T-cell (primary cell): ENCODE measurements at regions not wholly inside any gene's neighbourhood (a gene's known extent, or its start where the extent isn't known, plus 50 kb on each side); places are given as distances from the start of the nearest gene placed in this dataset.
A peak's percentile ranks its signal among the peaks of the same experiment; 100 is the strongest.
"Not testable (repeated sequence)": the region's sequence is repeated elsewhere in the genome, so short reads cannot be mapped to it uniquely, and the experiment has no call there.

ENCODE experiments used
- ATAC-seq, 4 experiments: fragments of 200-7000 bp in 3 of 4; fragments of 150-1000 bp in 1 of 4; cut with Tn5 transposase; replicated peaks in 1 of 4; 1 replicate in 3 of 4; 2 replicates in 1 of 4; pipeline ENCODE4 v1.10.0; 2021; ENCODE audit warnings: moderate library complexity in 3 of 4, mild to moderate bottlenecking in 2 of 4, moderate number of reproducible peaks in 1 of 4
- CTCF ChIA-PET, 2 donors: fragments of 300-600 bp; sonication (Branson Sonifier 250); formaldehyde crosslinking; loops; one replicate each; lab custom pipeline; 2022; ENCODE audit warnings: antibody characterized with exemption in 2 of 2; lab: Charles Lee
- POLR2A ChIA-PET, 2 donors: fragments of 300-600 bp; sonication (Branson Sonifier 250); formaldehyde crosslinking; loops; one replicate each; lab custom pipeline; 2022; ENCODE audit warnings: antibody characterized with exemption in 2 of 2; lab: Charles Lee
- DNase-seq, 35 experiments: peaks; one replicate each; pipeline versions ENCODE4 v3.0.0 to v3.0.0-alpha.2; 2013 to 2023
- H3K27ac ChIP-seq: one replicate; pipeline ENCODE4 v1.5.1; 2013; ENCODE audit warnings: low read length
- H3K27me3 ChIP-seq, 2 experiments: replicated peaks in 1 of 2; 1 replicate in 1 of 2; 2 replicates in 1 of 2; pipeline versions ENCODE4 v1.6.1 to v1.7.0; 2013; ENCODE audit warnings: low read length in 1 of 2, mixed read lengths in 1 of 2; ENCODE audit not compliant: control insufficient read depth in 2 of 2, insufficient read depth in 2 of 2; ENCODE audit errors: extremely low read depth in 1 of 2
- H3K36me3 ChIP-seq, 2 donors: 1 replicate in 1 of 2; 2 replicates in 1 of 2; pipeline versions ENCODE4 v1.6.1 to v1.7.0; 2013; ENCODE audit warnings: low read length in 1 of 2; ENCODE audit not compliant: control insufficient read depth in 2 of 2, insufficient read depth in 1 of 2; ENCODE audit errors: extremely low read depth in 1 of 2
- H3K4me1 ChIP-seq, 2 experiments: 1 replicate in 1 of 2; 2 replicates in 1 of 2; pipeline versions ENCODE4 v1.6.1 to v1.7.0; 2013; ENCODE audit warnings: low read length in 2 of 2, mixed read lengths in 1 of 2; ENCODE audit not compliant: insufficient read depth in 2 of 2, control insufficient read depth in 1 of 2; ENCODE audit errors: extremely low read depth in 1 of 2
- H3K4me3 ChIP-seq, 2 donors: 1 replicate in 1 of 2; 2 replicates in 1 of 2; pipeline versions ENCODE4 v1.5.1 to v1.7.0; 2013; ENCODE audit warnings: mild to moderate bottlenecking in 2 of 2, low read length in 1 of 2, moderate library complexity in 1 of 2; ENCODE audit not compliant: control insufficient read depth in 1 of 2; ENCODE audit errors: extremely low read depth in 1 of 2
- H3K9me3 ChIP-seq: 2 replicates; pipeline ENCODE4 v1.7.0; 2013
- H3K27ac Mint-ChIP-seq, 2 donors: one replicate each; pipeline ENCODE4 v1.8.0; 2020 to 2021; ENCODE audit warnings: mild to moderate bottlenecking in 2 of 2, mixed read lengths in 2 of 2
- H3K27me3 Mint-ChIP-seq, 2 donors: one replicate each; pipeline ENCODE4 v1.8.0; 2021 to 2022; ENCODE audit warnings: mixed read lengths in 2 of 2
- H3K36me3 Mint-ChIP-seq: one replicate; pipeline ENCODE4 v1.8.0; 2021; ENCODE audit warnings: mixed read lengths
- H3K4me1 Mint-ChIP-seq, 3 donors: one replicate each; pipeline ENCODE4 v1.8.0; 2020 to 2022; ENCODE audit warnings: mixed read lengths in 3 of 3, mild to moderate bottlenecking in 1 of 3
- H3K4me3 Mint-ChIP-seq, 3 donors: one replicate each; pipeline ENCODE4 v1.8.0; 2020 to 2022; ENCODE audit warnings: mild to moderate bottlenecking in 3 of 3, mixed read lengths in 3 of 3, moderate library complexity in 3 of 3
- H3K9me3 Mint-ChIP-seq, 3 donors: one replicate each; pipeline ENCODE4 v1.8.0; 2020 to 2022; ENCODE audit warnings: mixed read lengths in 3 of 3
- WGBS: methylation state at CpG from one replicate; pipeline ENCODE4 v1.1.5; 2013; ENCODE audit warnings: missing lambda C conversion rate; ENCODE audit not compliant: insufficient coverage; 5-methylcytosine and 5-hydroxymethylcytosine counted together

DNA sequence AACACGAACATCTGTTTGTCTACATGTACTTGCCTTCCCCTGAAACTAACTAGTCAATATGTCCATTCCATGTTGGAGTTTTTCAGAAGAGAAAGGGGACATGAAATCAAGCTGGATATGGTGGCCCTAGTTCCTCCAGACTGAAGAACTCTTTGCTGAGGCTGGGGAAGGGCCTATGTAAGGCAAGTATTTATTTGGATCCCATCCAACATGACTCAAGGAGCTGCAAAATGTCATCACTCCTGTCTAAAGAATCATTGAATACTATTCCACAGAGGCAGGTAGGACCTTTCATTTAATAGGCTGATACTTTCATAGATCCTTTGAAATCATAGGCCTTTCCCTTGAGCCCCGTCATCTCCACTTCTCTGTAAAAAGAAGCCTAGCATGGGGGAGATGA, 91.5 kb downstream of the NBPF8 start:
- H3K36me3 ChIP-seq, POLR2A ChIA-PET, H3K9me3 ChIP-seq, H3K27ac Mint-ChIP-seq, H3K27me3 ChIP-seq, H3K4me1 Mint-ChIP-seq, CTCF ChIA-PET, DNase-seq, H3K4me1 ChIP-seq, H3K9me3 Mint-ChIP-seq, H3K4me3 ChIP-seq, H3K36me3 Mint-ChIP-seq, H3K27me3 Mint-ChIP-seq, ATAC-seq, H3K4me3 Mint-ChIP-seq, H3K27ac ChIP-seq: not testable (repeated sequence)
- WGBS, result no CpG with 5 or more reads among the region's 2 CpGs

DNA sequence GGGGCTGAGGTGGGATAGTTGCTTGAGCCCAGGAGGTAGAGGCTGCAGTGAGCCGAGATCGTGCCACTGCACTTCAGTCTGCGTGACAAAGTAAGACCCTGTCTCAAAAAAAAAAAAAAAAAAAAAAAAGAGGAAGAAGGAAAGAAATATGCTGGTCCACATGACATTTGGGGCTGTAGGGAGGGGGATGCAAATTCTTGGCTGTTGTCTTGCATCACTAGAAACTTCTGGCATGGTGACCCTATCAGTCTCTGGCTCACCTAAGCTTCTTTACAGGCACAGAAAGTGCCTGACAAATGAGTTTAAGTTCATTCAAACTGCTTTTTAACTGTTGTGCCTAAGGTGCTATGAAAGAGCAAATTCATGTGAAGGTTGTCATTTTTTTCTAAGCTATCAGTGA, 93.5 kb downstream of the NBPF8 start:
- ATAC-seq, H3K27me3 ChIP-seq, H3K4me1 Mint-ChIP-seq, H3K9me3 Mint-ChIP-seq, H3K4me3 Mint-ChIP-seq, POLR2A ChIA-PET, CTCF ChIA-PET, H3K4me1 ChIP-seq, H3K4me3 ChIP-seq, H3K27me3 Mint-ChIP-seq, H3K9me3 ChIP-seq, H3K27ac Mint-ChIP-seq, DNase-seq, H3K27ac ChIP-seq: not testable (repeated sequence)
- peaks cover 11% of the 10 kb centered on the region for H3K36me3 Mint-ChIP-seq
- WGBS, result no CpG with 5 or more reads among the region's 3 CpGs
- peaks cover 0 to 11% of the 10 kb centered on the region in 2 donors for H3K36me3 ChIP-seq

DNA sequence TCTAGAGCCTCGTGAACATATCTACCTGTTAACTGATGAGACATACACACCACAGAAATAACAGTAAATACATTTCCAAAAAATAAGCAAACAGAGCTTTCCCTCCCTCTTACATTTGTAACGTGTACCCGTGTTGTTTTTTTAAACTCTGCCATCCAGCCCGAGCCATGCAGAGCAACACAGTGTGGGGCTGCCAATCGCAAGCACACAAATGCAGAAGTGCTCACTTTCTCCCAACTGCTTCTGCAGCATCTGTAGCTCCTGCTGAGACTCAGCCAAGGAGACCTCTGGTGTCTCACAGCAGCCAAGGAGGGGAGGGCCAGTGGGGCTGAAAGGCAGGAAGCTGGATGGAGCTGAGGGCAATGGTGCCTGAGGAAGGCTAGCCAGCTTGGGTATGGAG, 94.4 kb downstream of the NBPF8 start:
- no CpG with 5 or more reads among the region's 5 CpGs for WGBS
- H3K4me3 Mint-ChIP-seq, ATAC-seq, H3K9me3 Mint-ChIP-seq, H3K9me3 ChIP-seq, CTCF ChIA-PET, H3K27ac ChIP-seq, H3K4me1 Mint-ChIP-seq, H3K27me3 Mint-ChIP-seq, POLR2A ChIA-PET, H3K27me3 ChIP-seq, H3K4me1 ChIP-seq, DNase-seq, H3K4me3 ChIP-seq: not testable (repeated sequence)
- peak overlapping the region in 1 of 2 donors; percentile 58 for H3K27ac Mint-ChIP-seq
- peaks cover 0 to 11% of the 10 kb centered on the region in 2 donors for H3K36me3 ChIP-seq
- peaks cover 11% of the 10 kb centered on the region for H3K36me3 Mint-ChIP-seq

DNA sequence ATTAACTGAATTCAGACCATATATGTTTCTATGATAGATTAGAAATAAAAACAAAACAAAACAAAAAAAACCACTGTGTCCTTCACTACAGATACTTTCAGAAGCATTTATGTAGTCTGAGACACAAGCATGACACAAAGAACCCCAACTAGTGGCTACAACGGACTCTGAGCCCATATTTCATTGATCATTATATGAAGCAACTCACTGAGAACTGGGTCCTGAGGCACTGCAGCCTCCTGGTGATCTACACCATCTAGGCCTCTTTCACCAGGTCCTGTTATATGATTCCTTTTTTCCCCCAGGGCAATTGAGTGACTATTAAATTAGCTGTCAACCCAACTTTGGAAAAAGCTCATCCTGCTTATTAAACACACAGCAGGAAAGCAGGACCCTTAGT, 98.3 kb downstream of the NBPF8 start:
- H3K4me1 Mint-ChIP-seq, ATAC-seq, H3K27me3 ChIP-seq, H3K27ac Mint-ChIP-seq, POLR2A ChIA-PET, H3K27me3 Mint-ChIP-seq, H3K27ac ChIP-seq, DNase-seq, H3K4me3 Mint-ChIP-seq, H3K9me3 Mint-ChIP-seq, CTCF ChIA-PET, H3K4me3 ChIP-seq, H3K4me1 ChIP-seq, H3K9me3 ChIP-seq: not testable (repeated sequence)
- peaks cover 0 to 11% of the 10 kb centered on the region in 2 donors for H3K36me3 ChIP-seq
- H3K36me3 Mint-ChIP-seq, result peaks cover 11% of the 10 kb centered on the region
- WGBS, result no CpG with 5 or more reads among the region's 1 CpG

DNA sequence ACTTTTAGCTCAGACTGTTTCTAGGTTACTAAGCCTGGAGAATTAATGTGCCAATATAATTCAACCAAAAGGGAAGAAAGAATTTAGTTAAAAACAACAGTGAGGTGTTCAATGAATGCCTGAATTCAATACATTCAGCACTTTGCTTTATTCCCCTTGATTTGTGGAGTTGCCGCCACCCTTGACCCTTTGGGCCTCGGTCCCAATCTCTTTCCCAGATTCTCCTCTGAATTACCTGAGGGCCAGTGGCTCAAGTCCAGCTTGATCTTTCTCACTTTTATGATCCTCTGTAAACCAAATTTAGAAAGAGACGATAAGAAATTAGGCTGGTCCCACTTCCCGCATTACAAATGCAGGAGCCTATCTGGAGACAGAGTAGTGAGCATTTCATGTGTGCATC, 98.7 kb downstream of the NBPF8 start:
- CTCF ChIA-PET, ATAC-seq, H3K4me3 Mint-ChIP-seq, DNase-seq, H3K27me3 Mint-ChIP-seq, H3K27ac Mint-ChIP-seq, H3K27me3 ChIP-seq, H3K4me1 ChIP-seq, H3K9me3 ChIP-seq, H3K4me3 ChIP-seq, H3K4me1 Mint-ChIP-seq, H3K9me3 Mint-ChIP-seq, POLR2A ChIA-PET, H3K27ac ChIP-seq: not testable (repeated sequence)
- WGBS, result no CpG with 5 or more reads among the region's 4 CpGs
- peaks cover 0 to 11% of the 10 kb centered on the region in 2 donors for H3K36me3 ChIP-seq
- H3K36me3 Mint-ChIP-seq, result peaks cover 11% of the 10 kb centered on the region

DNA sequence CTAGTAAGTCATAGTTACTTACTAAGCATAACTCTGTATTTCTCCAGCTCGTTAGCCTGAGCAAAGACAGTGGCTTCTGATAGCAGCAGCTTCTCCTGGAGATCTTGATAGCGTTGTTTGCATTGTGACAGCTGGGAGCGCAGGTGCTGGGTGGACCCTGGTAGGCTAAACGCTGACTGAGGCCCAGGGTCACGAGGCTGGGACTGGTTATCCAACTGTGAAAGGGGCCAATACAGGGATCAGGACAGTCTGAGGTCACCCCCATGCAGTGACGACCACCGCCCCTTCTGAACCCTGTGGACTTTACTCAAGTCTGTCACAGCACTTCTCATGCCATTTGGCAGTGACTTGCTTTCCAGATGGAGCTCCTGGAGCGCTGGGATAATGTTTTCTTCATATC, 104.4 kb downstream of the NBPF8 start:
- H3K27me3 ChIP-seq, H3K4me1 ChIP-seq, H3K36me3 ChIP-seq, DNase-seq, CTCF ChIA-PET, H3K4me3 ChIP-seq, H3K4me1 Mint-ChIP-seq, H3K4me3 Mint-ChIP-seq, ATAC-seq, H3K9me3 ChIP-seq, H3K27ac Mint-ChIP-seq, H3K27me3 Mint-ChIP-seq, POLR2A ChIA-PET, H3K36me3 Mint-ChIP-seq, H3K9me3 Mint-ChIP-seq, H3K27ac ChIP-seq: not testable (repeated sequence)
- WGBS, result no CpG with 5 or more reads among the region's 8 CpGs

DNA sequence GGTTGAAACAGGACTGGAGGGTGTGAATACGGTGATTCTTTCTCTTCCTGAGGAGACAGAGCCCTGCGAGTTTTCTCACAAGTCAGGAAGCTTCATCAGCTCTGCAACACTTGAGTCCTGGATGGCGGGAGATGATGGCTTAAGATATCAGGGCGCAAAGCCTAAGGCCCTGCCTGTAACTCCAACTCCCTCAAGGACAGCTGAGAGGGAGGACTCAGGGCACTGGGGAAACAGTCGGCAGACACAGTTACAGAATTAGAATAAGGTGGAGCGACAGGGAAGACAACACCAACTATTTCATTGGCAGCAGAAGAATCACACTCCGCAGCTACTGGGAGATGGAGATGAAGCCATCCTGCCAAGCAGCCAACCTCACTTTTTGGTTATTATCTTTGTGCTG, 109.6 kb downstream of the NBPF8 start:
- H3K27me3 ChIP-seq, POLR2A ChIA-PET, H3K4me1 Mint-ChIP-seq, H3K36me3 ChIP-seq, H3K27ac Mint-ChIP-seq, H3K36me3 Mint-ChIP-seq, H3K4me1 ChIP-seq, H3K27me3 Mint-ChIP-seq, DNase-seq, CTCF ChIA-PET, H3K4me3 Mint-ChIP-seq, H3K9me3 ChIP-seq, H3K4me3 ChIP-seq, H3K27ac ChIP-seq, ATAC-seq, H3K9me3 Mint-ChIP-seq: not testable (repeated sequence)
- WGBS, result no CpG with 5 or more reads among the region's 7 CpGs
